Fibroblast of skin of left biceps (primary cell): ENCODE measurements at regions not wholly inside any gene's neighbourhood (a gene's known extent, or its start where the extent isn't known, plus 50 kb on each side); places are given as distances from the start of the nearest gene placed in this dataset.
"Not testable (repeated sequence)": the region's sequence is repeated elsewhere in the genome, so short reads cannot be mapped to it uniquely, and the experiment has no call there.

Experiments
- DNase-seq, 2 experiments: peaks; one replicate each; pipeline ENCODE4 v3.0.0-alpha.2; 2013; ENCODE audit warnings: low read depth in 2 of 2

DNA sequence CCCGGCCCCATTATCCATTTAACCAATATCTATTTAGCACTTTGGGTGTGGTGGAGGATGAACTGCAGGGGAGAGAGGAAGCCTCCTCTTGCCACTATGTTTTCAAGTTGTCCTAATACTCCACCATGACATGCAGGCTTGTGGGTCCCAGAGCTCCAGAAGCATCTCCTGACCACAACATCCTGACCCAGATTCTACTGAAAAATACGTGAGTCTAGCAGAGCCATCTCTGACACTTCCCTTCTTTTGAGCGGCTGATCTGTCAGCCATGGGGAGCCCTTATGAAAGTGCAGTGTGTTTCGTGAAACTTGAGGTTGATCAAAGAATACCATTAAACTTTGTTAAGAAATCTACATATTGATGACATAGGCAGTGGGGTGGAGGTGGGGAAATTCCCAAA lies 126.6 kb downstream of the UNC93B1 start:
- DNase-seq: not testable (repeated sequence)

DNA sequence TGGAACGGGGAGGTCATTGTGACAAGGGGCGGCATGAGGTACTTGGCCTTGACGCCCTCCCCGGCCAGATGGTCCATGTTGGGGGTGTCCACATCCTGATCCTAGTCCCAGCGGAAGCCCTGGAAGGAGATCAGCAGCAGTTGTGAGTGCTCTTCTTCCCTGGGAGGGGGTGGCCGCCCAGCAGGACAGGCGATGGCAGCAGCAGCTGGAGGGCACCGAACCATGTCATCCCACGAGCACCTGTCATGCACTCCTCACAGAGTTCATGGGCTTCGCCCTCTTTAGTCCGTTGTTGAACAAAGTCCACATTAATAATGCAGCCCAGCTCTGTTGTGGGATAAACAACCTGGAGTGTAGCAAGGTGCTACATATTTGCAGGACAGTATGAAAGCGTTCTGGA lies 130.7 kb downstream of the UNC93B1 start:
- not testable (repeated sequence) for DNase-seq

DNA sequence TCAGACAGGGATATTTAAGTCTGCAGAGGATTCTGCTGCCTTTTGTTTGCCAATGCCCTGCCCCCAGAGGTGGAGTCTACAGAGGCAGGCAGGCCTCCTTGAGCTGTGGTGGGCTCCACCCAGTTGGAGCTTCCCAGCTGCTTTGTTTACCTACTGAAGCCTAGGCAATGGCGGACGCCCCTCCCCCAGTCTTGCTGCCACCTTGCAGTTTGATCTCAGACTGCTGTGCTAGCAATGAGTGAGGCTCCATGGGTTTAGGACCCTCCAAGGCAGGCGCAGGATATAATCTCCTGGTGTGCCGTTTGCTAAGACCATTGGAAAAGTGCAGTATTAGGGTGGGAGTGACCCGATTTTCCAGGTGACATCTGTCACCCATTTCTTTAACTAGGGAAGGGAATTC lies 132.7 kb downstream of the UNC93B1 start:
- not testable (repeated sequence) for DNase-seq

DNA sequence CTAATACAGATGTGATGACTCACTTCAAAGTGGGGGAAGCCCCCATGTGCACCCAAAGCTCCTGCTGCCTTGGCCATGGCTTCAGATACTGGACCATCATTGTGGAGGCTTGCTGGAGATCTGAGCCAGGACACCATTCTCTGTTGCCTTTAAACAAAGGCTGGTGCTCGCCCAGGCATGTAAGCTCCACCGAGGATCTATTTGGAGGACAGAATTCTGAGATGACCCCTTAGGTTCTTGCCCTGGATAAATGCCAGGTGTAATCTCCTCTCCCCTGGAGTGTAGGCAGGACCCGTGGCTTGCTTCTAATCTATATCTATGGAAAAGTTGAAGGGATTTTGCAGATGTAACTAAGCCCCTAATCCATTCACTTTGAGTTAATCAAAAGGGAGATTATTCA lies 141.0 kb downstream of the UNC93B1 start:
- DNase-seq: not testable (repeated sequence)

DNA sequence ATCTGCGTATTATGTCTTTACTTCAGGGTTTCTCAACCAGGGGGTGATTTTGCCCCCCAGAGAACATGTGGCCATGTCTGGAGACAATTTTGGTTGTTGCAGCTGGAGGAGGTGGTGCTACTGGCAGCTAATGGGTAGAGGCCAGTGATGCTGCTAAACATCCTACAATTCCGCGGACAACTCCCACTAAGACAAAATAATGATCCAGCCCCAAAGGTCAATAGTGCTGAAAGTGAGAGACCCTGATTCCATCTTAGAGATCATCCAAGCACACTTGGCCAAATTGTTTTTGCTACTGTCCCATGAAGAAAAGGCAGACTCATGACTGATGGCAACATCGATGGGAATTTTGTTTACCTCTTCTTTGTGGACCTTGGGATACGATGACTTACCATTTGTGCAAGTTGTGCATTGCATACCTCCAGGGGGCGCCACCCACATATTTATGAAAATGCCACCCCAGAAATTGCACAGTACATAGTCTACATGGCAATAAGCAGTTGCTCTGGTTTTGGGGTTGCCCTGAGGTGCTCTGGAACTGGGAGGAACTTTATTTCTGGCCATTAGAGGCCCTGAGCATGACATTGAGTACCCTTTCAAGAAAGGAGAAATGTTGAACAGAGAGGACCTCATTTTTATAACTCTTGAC lies 144.3 kb downstream of the UNC93B1 start:
- DNase-seq: not testable (repeated sequence)

DNA sequence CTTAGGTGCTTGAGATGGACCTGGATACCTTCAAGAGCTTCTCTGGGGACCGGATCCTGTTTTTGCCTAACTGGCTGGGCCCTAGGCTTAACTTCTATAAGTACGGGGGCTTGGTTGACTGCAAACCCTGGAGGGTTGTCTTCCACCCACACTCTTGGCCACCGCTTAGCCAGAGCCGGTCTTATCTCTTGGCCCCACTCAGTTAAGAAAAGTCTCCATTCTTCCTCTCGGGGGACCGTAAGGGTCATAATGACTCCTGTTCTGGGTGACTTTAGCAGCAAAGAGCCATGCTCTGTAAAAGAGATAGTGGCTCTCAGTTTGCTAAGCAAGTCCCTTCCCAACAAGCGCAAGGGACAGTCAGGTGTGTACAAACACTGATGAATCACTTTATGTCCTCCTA lies 153.2 kb downstream of the UNC93B1 start:
- DNase-seq: not testable (repeated sequence)

DNA sequence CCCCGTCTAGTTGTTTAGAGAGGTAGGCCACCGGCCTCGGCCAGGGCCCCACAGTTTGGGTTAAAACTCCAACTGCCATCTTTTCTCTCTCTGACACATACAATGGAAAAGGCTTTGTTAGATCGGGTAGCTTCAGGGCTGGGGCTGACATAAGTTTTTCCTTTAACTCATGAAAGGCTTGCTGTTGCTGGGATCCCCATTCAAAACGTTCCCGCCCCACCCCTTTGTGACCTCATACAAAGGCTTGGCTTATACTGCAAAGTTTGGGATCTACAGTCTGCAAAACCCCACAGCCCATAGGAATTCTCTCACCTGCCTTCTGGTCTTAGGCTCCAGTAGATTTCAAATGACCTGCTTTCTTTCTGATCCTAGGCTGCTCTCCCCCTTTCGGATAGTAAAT lies 154.1 kb downstream of the UNC93B1 start:
- DNase-seq: not testable (repeated sequence)

DNA sequence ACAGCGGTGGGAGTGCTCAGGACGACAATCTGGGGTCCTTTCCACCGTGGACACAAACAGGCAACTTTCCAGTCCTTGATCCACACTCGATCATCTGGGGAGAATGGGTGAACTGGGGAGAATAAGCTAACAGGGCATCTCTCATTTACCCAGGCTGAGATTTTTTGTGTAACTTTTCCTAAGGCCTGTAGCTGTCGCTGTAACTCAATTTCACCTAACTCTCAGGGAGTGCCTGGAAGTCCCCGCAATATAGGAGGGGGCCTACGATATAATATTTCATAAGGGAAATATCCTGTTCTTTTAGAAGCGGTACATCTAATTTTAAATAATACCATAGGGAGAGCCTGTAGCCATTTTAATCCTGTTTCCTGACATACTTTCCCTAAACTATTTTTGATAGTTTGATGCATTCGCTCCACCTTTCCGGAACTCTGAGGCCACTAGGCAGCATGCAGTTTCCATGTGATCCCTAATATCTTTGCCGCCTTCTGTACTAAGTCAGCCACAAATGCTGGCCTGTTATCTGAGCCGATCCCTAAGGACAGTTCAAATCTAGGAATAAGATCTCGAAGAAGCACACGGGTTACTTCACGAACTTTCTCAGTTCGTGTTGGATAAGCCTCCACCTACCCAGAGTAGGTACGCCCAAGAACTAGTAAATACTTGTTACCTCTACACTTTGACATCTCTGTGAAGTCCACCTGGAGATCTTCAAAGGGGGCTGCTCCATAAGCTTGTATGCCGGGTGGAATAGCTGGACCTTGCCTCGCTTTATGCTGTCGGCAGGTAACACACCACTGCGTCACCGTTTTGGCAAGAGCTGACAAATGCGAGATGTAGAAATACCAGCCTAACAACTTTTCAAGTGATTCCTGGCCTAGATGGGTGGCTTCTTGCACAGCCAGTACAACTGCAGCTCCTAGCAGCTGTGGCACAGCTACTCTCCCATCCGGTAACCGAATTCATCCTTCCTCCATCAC lies 155.7 kb downstream of the UNC93B1 start:
- DNase-seq: not testable (repeated sequence)

DNA sequence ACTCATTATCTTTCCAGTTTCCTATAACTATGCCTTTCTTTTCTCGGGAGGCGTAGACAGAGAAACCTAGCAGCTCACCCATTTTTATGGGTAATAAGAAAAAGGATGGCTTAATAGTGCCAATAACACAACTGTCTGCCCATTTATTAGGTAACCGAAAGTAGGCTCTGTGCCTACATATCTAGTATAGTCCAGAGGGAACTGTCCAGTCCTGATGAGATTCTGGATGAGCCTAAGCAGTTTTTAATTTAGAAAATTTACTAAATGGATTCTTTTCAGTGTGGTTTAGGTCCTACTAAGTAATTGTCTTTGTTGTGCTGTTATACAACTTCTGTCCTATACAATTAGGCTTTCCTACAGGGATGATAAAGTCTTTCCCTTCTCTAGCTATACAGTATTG lies 157.6 kb downstream of the UNC93B1 start:
- DNase-seq: not testable (repeated sequence)

DNA sequence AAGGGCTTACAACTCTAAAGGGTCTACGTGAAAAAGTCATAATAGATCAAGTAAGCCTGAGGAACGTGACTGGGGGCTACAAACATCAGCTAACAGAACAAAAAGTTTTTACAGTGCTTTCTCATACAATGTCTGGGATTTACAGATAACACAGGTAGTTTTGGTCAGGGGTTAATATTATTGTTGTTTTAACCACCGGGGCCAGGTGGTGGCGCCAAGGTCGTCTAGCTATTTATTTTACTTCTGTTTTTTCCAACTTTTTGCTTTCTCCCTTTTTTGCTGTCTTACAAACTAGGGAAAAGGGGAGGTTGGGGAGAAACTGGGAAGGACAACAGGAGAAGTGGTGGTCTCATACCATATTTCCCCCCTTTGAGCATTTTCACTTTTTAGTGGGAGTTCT lies 158.6 kb downstream of the UNC93B1 start:
- not testable (repeated sequence) for DNase-seq

DNA sequence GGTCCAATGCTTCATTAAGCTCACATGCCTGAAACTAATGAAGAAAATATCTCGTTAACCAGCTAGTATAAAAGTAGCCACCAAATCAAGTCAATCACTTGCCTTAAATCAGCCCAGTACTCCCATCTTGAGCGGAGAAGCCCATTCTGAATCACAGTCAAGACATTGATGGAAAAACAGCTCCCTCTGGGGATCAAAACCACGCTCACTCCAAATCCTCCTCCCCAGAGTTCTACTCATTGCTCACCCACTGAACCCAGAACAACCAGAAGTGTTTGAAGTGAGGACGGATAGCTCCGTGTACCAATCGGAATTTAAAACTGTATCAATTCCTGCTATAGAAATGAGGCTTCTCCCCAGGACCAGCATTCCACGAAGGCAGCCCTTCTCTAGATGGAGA lies 163.3 kb downstream of the UNC93B1 start:
- DNase-seq: not testable (repeated sequence)

DNA sequence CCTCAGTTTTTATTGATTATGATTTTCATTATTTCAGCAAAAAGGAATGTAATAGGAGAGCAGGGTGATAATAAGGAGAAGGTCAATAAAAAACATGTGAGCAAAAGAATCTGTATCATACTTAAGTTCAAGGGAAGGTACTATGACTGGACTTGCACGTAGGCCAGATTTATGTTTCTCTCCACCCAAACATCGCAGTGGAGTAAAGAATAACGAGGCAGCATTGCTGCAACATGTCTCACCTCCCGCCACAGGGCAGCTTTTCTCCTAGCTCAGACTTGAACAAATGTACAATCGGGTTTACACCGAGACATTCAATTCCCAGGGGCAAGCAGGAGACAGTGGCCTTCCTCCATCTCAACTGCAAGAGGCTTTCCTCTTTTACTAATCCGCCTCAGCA lies 155.7 kb upstream of the ALDH3B2 start:
- not testable (repeated sequence) for DNase-seq

DNA sequence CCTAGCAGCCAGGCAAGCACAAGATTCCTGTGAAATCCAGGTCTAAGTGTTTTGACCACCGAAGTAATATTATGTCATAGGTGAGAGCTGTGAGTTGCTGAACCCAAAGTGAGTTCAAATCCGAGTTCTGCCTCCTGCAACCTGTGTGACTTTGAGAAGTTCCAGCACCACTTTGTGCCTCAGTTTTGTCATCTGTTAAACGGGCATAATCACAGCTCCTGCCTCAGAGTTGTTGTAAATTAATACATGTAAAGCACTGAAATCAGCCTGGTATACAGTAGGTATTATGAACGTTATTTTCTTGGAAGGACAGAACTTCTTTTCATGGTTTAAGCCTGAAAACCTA lies 152.5 kb upstream of the ALDH3B2 start:
- DNase-seq: not testable (repeated sequence)

DNA sequence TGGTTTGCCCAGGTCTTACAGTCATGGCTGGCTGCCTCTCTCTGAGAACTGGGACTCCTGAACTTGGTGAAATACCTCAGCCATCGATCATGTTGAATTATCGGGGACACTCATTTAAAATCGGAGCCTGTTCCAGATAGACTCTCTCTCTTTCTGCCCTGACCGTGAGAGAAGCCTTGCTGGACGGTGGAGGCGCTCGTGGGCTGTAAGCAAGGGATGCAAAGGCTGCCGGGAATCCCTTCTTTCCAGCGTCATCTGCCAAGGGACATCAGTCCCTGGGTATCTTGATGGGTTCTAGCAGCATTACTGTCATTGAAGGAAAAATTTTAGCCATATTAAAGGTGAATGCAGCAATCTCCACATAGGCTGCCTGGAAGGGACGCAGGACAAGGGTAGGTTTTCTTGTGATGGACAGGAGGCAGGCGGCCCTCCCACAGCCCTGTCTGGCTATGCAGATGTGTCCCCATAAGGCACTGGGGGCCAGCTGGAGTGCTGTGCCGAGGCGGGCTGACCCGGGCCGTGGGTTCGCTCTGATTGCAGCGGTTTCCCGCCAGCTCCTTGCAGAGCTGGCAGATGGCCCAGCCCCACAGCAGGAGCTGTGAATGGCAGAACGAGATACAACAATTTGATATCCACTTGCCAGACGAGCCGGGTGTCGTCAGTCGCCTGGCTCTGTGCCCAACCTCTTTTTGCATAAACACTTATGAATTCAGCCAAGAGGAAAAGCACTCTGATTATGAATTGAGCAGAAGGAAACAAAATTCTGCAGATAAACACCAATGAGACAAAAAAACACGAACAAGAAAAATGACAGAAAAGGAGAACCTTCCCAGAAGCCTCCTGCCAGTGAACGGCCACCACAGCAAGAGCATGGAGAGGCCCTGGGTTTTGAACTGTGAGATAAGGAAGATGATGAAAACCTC lies 151.9 kb upstream of the ALDH3B2 start:
- DNase-seq: not testable (repeated sequence)

DNA sequence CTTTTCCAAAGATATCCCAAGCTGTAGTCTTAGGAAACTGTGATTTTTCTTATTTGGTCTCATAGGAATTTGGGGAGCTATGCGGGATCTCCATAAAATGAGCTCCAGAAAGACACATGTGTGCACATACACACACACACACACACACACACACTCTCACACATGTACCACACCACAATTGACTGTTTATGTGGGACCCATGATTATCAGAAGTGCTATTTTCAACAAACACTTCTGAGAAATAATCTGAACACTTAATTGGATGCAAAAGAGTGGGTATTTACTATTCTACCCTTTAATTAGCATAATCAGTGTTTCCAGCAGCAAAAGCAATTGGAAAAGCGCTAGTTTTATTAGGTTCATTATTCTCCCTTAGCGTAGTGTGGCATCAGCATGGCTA lies 150.4 kb upstream of the ALDH3B2 start:
- DNase-seq: not testable (repeated sequence)

DNA sequence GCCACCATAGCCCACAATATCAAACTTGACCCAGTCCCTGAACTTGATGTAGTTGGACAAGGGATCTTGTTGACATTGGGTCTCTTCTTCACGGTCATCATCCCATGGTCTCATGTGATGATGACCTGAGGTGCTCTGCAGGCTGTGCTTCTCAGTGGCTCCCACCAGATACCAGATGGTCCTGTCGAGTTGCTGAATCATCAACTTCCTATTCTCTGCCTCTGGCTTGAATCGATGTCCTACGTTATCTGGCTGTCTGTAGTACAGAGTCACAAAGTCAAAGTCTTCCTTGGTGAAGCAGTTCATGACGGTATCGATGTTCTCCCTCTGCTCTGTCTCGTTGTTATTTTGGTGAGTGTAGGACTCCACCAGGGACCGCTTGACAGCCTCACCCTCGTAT lies 145.7 kb upstream of the ALDH3B2 start:
- DNase-seq: no peak

DNA sequence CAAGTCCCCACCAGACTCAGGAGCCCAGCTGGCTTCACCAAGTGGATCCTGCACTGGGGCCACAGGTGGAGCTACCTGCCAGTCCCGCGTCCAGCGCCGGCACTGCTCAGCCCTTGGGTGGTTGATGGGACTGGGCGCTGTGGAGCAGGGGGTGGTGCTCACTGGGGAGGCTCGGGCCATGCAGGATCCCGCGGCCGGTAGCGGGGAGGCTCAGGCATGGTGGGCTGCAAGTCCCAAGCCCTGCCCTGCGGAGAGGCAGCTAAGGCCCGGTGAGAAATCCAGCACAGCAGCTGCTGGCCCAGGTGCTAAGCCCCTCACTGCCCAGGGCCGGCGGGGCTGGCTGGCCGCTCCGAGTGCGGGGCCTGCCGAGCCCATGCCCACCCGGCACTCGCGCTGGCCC lies 143.1 kb upstream of the ALDH3B2 start:
- DNase-seq: not testable (repeated sequence)

DNA sequence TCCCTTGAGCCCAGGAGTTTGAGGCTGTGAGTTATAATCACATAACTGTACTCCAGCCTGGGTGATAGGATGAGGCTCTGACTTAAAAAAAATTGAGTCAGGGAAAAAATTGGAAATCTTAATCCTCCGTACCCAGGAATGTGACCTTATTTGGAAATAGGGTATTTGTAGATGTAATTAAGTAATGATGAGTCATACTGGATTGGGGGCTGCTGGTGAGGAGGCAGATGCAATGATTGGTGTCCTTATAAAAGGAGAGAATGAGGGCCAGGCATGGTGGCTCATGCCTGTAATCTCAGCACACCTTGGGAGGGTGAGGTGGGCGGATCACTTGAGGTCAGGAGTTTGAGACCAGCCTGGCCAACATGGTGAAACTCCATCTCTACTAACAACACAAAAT lies 134.9 kb upstream of the ALDH3B2 start:
- peak; percentile 36 for DNase-seq

DNA sequence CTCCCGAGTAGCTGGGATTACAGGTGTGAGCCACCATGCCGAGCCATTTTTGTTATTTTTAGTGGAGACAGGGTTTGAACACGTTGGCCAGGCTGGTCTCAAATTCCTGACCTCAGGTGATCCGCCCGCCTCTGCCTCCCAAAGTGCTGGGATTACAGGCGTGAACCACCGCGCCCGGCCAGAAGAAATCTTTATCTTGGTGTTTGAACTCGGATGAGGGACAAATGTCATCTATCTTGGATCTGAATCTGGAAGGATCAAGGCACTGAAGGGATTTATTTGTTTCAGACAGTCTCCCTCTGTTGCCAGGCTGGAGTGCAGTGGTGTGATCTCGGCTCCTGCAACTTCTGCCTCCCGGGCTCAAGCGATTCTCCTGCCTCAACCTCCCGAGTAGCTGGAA lies 133.5 kb upstream of the ALDH3B2 start:
- DNase-seq: not testable (repeated sequence)

DNA sequence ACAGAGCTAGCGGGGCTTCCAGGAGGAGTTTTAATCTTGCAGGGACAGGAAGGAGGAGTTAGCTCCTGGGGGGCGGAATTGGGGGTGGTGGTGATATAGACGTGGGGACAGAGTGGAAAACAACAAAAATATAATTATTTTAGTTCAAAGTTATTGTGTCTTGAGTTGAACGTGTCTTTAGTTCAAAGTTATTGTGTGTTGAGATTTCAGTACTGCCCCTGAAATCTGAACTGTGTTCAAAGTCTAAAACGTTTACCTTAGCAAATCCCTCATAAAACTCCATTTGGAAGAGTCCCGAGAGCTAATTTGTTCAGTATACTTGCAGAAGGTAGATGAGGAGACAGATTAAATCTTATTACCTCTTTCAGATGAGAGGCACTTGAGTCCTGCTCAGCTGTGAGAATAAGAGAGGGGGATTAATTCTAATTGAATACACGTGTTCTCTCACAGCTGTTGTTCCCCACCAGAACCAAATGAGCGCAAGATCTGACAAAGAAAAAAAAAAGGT lies 132.4 kb upstream of the ALDH3B2 start:
- DNase-seq: not testable (repeated sequence)

DNA sequence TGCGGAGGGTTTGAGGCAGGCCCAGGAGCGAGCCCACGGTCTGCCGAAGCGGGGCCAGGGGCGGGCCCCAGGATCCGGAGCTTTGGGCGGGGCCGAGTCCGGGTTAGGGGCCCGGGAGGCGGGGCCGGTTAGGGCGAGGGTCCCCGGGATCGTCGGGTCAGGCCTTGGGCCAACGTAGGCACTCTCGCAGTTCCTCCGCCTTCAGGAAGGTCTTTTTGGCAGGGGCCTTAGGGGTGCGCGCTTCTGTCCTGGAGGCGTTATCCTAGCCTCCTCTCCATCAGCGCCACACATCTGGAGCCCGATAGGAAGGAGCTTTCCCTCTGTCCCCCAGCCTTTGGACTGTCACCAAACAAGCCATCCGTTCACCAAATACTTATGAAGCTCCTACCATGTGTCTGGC lies 131.8 kb upstream of the ALDH3B2 start:
- DNase-seq: not testable (repeated sequence)
